Keratinocyte (primary cell): ENCODE measurements at regions not wholly inside any gene's neighbourhood (a gene's known extent, or its start where the extent isn't known, plus 50 kb on each side); places are given as distances from the start of the nearest gene placed in this dataset.

Experiments used
- DNase-seq: peaks from one replicate; pipeline ENCODE4 v3.0.0-alpha.2; 2011; ENCODE audit warnings: low read depth, missing footprints, low spot score
- FAIRE-seq: peaks from 2 replicates; lab custom pipeline; 2011; peaks lifted over from hg19 to GRCh38; lab: Jason Lieb, UNC
- H2AFZ ChIP-seq: 2 replicates; pipeline ENCODE4 v1.6.0; 2012; ENCODE audit warnings: low read length, control low read depth, inconsistent platforms; ENCODE audit not compliant: control insufficient read depth
- H3K27ac ChIP-seq: 2 replicates; pipeline ENCODE4 v1.5.1; 2011; ENCODE audit warnings: low read length; ENCODE audit not compliant: control insufficient read depth, insufficient read depth
- H3K27me3 ChIP-seq: 3 replicates; pipeline ENCODE4 v1.6.0; 2011; ENCODE audit warnings: low read length; ENCODE audit not compliant: control insufficient read depth, insufficient read depth; ENCODE audit errors: extremely low read depth
- H3K36me3 ChIP-seq, 2 experiments: 2 replicates in 1 of 2; 3 replicates in 1 of 2; pipeline ENCODE4 v1.5.1; 2011; ENCODE audit warnings: low read length in 2 of 2, mild to moderate bottlenecking in 1 of 2; ENCODE audit not compliant: control insufficient read depth in 2 of 2, insufficient read depth in 2 of 2; ENCODE audit errors: extremely low read depth in 1 of 2
- H3K4me1 ChIP-seq: 3 replicates; pipeline ENCODE4 v1.5.1; 2011; ENCODE audit warnings: low read length; ENCODE audit not compliant: control insufficient read depth, insufficient read depth; ENCODE audit errors: extremely low read depth
- H3K4me2 ChIP-seq: 3 replicates; pipeline ENCODE4 v1.6.0; 2011; ENCODE audit warnings: low read depth, low read length; ENCODE audit not compliant: control insufficient read depth, insufficient read depth; ENCODE audit errors: extremely low read depth
- H3K4me3 ChIP-seq, 3 experiments: fragments of 200-600 bp in 1 of 3; sonication (generic) in 1 of 3; 2 replicates in 2 of 3; 3 replicates in 1 of 3; pipeline ENCODE4 v1.5.1; 2011 to 2016; ENCODE audit warnings: low read length in 3 of 3, mild to moderate bottlenecking in 3 of 3, control low read depth in 2 of 3, inconsistent platforms in 1 of 3, low read depth in 1 of 3, mixed read lengths in 1 of 3, mixed run types in 1 of 3, moderate library complexity in 1 of 3; ENCODE audit not compliant: control insufficient read depth in 2 of 3, insufficient read depth in 2 of 3; ENCODE audit errors: extremely low read depth in 1 of 3
- H3K79me2 ChIP-seq: 2 replicates; pipeline ENCODE4 v1.6.0; 2012; ENCODE audit warnings: low read length; ENCODE audit not compliant: control insufficient read depth, insufficient read depth
- H3K9ac ChIP-seq: 3 replicates; pipeline ENCODE4 v1.6.0; 2011; ENCODE audit warnings: low read length; ENCODE audit not compliant: control insufficient read depth, insufficient read depth; ENCODE audit errors: extremely low read depth
- H3K9me1 ChIP-seq: 3 replicates; pipeline ENCODE4 v1.6.0; 2011; ENCODE audit warnings: low read length; ENCODE audit not compliant: control insufficient read depth, insufficient read depth; ENCODE audit errors: extremely low read depth
- H3K9me3 ChIP-seq: 2 replicates; pipeline ENCODE4 v1.5.1; 2012; ENCODE audit warnings: low read depth, low read length; ENCODE audit not compliant: control insufficient read depth
- H4K20me1 ChIP-seq: 3 replicates; pipeline ENCODE4 v1.6.0; 2011; ENCODE audit warnings: low read length; ENCODE audit not compliant: control insufficient read depth, insufficient read depth; ENCODE audit errors: extremely low read depth
- CTCF ChIP-seq, 3 experiments: IDR thresholded peaks in 1 of 3; conservative IDR thresholded peaks in 1 of 3; optimal IDR thresholded peaks in 1 of 3; 2 replicates in 2 of 3; 3 replicates in 1 of 3; pipeline versions ENCODE3 to v1.5.1; 2011; ENCODE audit warnings: low read length in 3 of 3, mild to moderate bottlenecking in 3 of 3, moderate library complexity in 2 of 3, control low read depth in 1 of 3, inconsistent platforms in 1 of 3; ENCODE audit not compliant: insufficient read depth in 2 of 3; ENCODE audit errors: extremely low read depth in 1 of 3
- EZH2 ChIP-seq: IDR thresholded peaks from one replicate; pipeline ENCODE4 v1.6.1; 2012; ENCODE audit warnings: inconsistent platforms, mild to moderate bottlenecking, low read length, moderate library complexity
- dilution Hi-C: fragments of 300-500 bp; cut with MboI; formaldehyde crosslinking; loops from one replicate; pipeline ENCODE4 v1.7.0; 2020; ENCODE audit warnings: low sequenced_read_pairs; ENCODE audit not compliant: extremely low pct_ligation_motif_present

GRCh38 chr6:1197309-1197708 is 114.6 kb upstream of the FOXQ1 start:
- H3K27me3 ChIP-seq, result no peaks in the 10 kb centered on the region
- H3K9ac ChIP-seq, result no peak overlapping the region
- no peaks in the 10 kb centered on the region for H3K36me3 ChIP-seq
- no peaks in the 10 kb centered on the region for H3K79me2 ChIP-seq
- H3K4me2 ChIP-seq, result no peak overlapping the region
- no peak for TF ChIP-seq EZH2
- TF ChIP-seq CTCF (optimal IDR thresholded peaks at IDR 0.05 in 1 of 3, IDR thresholded peaks at IDR 0.05 in 1 of 3, conservative IDR thresholded peaks at IDR 0.05 in 1 of 3; ENCODE audit: extremely low read depth in 1 of 3, insufficient read depth in 2 of 3, low read length in 3 of 3), result no peak
- no peaks in the 10 kb centered on the region for H3K9me3 ChIP-seq
- no peaks in the 10 kb centered on the region for H3K4me1 ChIP-seq
- no peak overlapping the region for H3K4me3 ChIP-seq
- no peak for DNase-seq
- dilution Hi-C loops, result no loop called here
- H3K9me1 ChIP-seq, result no peaks in the 10 kb centered on the region
- FAIRE-seq, result no peak
- H3K27ac ChIP-seq, result no peak overlapping the region
- H4K20me1 ChIP-seq, result no peaks in the 10 kb centered on the region
- no peak overlapping the region for H2AFZ ChIP-seq

GRCh38 chr6:1191141-1191630 is 120.7 kb upstream of the FOXQ1 start:
- H3K36me3 ChIP-seq, result no peaks in the 10 kb centered on the region
- no peak overlapping the region for H3K27ac ChIP-seq
- dilution Hi-C loops, result no loop called here
- no peaks in the 10 kb centered on the region for H3K79me2 ChIP-seq
- H3K9ac ChIP-seq, result no peak overlapping the region
- H3K9me3 ChIP-seq, result no peaks in the 10 kb centered on the region
- H3K27me3 ChIP-seq, result no peaks in the 10 kb centered on the region
- no peak overlapping the region for H3K4me2 ChIP-seq
- no peak overlapping the region for H2AFZ ChIP-seq
- H4K20me1 ChIP-seq, result no peaks in the 10 kb centered on the region
- no peaks in the 10 kb centered on the region for H3K9me1 ChIP-seq
- DNase-seq, result no peak
- H3K4me1 ChIP-seq, result peaks cover 30% of the 10 kb centered on the region
- TF ChIP-seq EZH2 (no peak), CTCF (optimal IDR thresholded peaks at IDR 0.05 in 1 of 3, IDR thresholded peaks at IDR 0.05 in 1 of 3, conservative IDR thresholded peaks at IDR 0.05 in 1 of 3; ENCODE audit: extremely low read depth in 1 of 3, insufficient read depth in 2 of 3, low read length in 3 of 3) (no peak)
- no peak for FAIRE-seq
- H3K4me3 ChIP-seq, result no peak overlapping the region
